Stimulated activated CD8-positive, alpha-beta memory T cell treated with anti-CD3 and anti-CD28 coated beads, Interleukin-2, amount 100 ng/mL, for 48 hours (primary cell): ENCODE measurements at regions not wholly inside any gene's neighbourhood (a gene's known extent, or its start where the extent isn't known, plus 50 kb on each side); places are given as distances from the start of the nearest gene placed in this dataset.

ENCODE experiments used
- DNase-seq, 2 donors: peaks; one replicate each; pipeline ENCODE4 v3.0.0-alpha.2; 2020; ENCODE audit warnings: low read depth in 2 of 2

GRCh38 chr5:96072138-96072790 is 110.6 kb upstream of the ELL2 start:
- no peak for DNase-seq

DNA sequence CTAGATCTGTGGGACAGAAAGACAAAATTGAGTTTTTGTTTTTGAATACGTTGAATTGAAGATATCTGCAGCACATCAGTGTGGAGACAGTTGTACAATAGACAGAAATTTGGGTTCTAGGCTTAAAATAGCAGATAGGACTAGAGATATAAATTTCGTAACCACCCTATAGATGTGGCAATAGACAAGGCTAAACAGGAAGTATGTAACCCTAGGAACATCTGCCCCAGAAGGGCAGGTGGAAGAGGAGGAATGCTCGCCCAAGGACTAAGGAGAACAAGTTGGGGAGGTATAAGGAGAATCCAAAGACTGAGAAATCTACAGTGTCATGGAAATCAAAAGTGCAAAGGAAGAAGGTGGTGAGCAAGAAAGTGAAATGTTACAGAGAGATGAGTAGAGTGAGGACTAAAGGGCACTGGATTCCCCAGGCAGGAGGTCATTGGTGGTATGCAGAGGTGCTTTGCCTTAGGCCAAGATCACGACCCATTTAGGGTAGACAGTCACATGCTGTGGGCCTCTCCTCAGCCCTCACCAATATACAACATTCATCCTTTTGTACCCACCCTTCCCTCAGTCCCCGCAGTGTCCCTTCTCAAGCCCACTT is 109.1 kb upstream of the ELL2 start:
- DNase-seq: no peak

GRCh38 chr5:96067894-96068614 is 106.4 kb upstream of the ELL2 start:
- no peak for DNase-seq

GRCh38 chr5:96067251-96067650 is 105.6 kb upstream of the ELL2 start:
- DNase-seq: no peak

DNA sequence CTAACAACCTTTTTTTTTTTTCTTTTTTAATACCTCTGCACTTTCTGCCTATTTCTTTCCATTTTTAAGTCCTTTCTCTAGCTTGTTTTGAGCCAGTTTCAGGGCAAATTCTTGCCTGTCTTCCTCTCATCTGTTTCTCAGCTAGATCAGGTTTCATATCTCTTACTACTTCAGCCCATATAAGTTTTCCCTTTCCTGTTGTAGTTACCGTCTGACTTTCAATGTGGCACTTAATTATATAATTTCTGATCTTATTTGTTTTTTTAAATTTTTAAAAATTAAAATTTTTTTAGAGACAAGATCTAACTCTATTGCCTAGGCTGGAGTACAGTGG is 104.7 kb upstream of the ELL2 start:
- no peak for DNase-seq

- DNase-seq: no peak
Measured at GRCh38 chr5:96065685-96066385, 104.2 kb upstream of the ELL2 start.

DNA sequence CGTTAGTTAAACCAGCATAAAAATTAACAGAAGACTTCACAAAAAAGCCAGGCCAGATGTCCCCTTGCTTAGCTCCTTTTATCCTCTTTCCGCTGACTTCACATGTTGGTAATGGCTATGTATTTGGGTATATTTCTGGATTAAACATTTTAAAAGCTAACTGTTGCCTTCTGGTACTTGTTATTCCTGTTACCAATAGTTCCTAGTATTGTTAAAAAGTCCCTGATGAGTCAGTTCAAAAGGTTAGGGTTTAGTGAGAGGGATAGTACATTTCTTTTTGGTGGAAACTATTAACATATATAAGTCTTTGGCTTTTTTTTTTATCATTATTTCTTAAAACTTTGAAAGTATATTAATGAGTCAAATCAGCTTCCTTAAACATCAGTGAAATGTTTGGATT is 103.2 kb upstream of the ELL2 start:
- DNase-seq: no peak

GRCh38 chr5:96062836-96063235 is 101.2 kb upstream of the ELL2 start:
- DNase-seq: no peak

DNA sequence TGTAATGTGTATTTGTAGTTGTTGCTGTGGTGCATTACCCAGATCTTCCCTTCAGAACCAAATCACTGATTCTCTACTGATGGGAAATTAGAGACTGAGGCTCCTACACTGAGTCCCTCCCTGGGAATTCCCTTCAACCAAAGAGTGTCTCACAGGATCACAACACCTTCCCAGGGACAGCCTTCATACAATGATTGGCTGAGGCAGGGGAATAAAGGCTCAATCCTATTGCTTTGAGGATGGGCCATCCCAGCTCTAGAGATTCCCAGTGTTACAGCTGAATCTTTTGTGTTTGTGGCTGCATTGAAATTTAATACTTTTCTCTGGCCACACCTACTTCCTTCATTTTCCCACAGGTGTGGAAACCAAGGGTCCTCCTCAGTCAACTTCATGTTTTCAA is 96.4 kb upstream of the ELL2 start:
- no peak for DNase-seq

- no peak for DNase-seq
Measured at GRCh38 chr5:96054311-96055030, 92.8 kb upstream of the ELL2 start.

- DNase-seq: no peak
Measured at GRCh38 chr5:96053063-96053735, 91.5 kb upstream of the ELL2 start.

- no peak for DNase-seq
Measured at GRCh38 chr5:96052374-96052773, 90.7 kb upstream of the ELL2 start.

DNA sequence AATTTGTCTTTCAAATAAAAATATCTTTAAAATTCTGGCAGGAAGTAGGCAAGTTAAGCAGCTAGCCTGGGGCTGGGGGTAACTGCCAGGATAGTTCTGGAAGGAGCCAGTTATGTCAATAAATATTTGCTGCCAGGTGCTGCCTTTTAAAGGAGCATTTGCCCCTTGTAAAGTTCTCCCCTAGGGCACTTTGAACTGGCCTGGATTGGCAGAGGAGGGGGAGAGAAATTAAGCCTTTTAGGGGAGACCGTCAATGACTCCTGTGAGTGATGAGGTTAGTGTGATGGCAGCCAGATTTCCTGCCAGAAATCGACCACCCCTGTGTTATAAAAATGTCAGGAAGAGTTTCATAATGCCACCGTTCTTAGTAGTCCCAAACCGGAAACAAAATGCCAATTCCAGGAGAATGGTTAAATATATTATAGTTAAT is 89.8 kb upstream of the ELL2 start:
- no peak for DNase-seq

DNA sequence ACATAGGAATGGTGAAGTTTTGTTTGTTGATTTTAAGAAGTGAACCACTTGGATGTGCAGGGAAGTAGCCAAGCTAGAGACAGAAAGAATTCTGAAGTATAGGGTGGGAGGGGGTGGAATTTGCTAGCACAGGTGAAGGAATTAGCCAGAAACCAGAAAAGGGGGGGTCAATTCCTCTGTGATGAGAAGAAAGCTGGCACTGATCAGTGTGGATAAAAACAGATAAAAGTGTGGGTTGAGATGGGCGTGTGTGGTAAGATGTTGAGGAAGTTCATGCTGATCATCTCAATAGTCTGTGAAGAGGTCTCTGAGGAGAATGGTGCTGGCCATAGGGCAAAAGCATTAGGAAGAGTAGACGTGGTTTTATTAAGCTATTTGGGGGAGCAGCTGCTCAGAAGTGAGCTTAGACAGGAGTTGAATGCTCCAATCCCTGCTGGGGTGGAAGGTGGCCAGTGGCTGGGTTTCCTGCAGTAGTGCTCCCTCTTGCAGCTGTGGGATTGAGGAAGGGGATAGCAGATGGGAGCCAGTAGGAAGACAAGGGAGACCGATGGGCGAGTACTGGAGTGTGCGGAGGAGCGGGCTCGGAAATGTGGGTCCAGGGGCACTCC is 88.7 kb upstream of the ELL2 start:
- DNase-seq: no peak

DNA sequence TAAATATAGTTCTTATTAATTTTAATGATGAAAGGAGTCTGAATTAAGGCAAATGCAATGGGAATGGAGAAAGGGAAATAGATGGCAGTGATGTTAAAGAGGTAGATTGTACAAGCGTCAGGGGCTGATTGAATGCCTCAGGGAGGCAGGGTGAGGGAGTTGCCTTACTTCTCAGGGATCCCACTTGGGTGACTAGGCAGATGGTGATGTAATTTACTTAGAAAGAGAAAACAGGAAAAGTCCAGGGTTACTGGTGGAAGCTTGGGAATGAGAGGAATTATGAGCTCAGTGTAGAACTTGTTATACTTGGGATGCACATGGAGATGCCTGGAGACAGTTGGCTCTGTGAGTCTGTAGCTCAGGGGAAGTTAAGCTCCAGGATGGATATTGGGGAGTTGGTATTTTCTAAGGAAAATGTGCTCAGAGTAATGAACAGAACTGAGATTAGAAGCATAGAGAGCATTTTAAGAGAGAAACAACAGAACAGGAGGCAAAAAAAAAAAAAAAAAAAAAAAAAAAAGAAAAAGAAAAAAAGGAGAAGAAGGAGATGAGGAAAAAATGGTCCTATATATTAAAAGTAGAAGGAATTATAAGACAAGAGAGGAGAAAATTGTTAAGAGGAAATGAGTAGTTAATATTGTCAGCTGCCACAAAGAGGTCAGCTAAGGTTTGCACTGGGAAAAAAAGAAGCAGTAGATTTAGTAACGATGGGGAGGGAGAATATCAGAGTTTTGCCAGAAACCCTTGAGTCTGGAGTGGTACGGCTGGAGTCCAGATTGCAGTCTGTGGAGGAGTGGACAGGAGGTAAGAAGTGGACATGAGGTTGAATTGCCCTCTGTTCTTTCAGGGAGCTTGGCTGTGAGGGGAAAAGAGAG is 88.0 kb upstream of the ELL2 start:
- no peak for DNase-seq

DNA sequence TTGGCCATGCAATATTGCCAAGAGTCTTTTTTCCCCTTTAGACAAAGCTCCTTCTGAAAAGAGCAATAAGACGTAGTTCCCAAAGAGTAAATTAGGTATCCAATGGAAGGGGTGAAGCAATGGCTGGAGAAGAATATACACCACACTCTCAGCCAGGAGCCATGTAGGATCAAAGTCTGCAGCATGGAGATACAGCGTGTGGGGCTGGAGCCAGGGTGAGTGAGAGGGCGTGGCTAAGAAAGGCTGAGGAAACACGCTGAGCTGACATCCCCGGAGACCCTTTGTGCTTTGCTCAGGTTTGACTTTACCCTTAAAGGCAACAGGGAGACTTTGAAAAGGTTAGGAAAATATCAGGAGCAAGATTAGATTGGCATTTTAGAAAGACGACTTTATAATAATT is 87.1 kb upstream of the ELL2 start:
- DNase-seq: no peak

GRCh38 chr5:96045888-96046287 is 84.2 kb upstream of the ELL2 start:
- no peak for DNase-seq

DNA sequence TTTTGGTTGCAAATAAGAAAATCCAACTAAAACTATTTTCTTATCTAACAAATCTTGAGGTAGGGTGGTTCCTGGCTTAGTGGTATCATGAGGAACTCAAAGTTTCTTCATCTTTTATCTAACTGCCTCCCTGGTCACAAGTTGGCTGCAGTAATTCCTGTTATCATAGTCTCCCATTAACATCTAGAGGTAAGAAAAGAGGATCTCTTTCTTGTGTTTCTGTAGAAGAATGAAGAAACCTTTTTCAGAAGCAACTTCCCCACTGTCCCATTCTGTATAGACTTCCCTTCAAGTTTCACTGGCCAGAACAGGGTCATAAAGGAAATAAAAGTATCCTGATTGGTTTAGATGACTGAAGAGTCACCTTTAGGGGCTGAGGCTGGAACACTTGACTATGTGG is 81.8 kb upstream of the ELL2 start:
- no peak for DNase-seq

DNA sequence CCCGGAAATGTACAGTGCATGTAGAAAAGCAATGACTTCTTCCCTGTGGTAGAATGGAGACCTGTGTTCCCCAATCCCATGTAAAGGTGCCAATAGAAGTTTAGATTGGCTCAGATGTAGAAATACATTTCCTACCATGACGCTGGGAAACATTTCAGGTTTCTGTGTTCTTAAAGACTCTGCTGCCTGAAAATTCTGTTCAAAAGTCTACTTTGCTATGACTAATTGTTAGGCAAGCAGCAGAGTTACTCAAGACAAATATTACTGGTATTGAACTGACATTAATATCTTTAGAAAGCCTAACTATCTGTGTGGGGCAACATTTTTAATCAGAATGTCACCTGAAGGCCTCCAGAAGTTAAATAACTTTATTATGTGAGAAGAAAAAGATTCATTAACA is 75.5 kb upstream of the ELL2 start:
- DNase-seq: no peak

DNA sequence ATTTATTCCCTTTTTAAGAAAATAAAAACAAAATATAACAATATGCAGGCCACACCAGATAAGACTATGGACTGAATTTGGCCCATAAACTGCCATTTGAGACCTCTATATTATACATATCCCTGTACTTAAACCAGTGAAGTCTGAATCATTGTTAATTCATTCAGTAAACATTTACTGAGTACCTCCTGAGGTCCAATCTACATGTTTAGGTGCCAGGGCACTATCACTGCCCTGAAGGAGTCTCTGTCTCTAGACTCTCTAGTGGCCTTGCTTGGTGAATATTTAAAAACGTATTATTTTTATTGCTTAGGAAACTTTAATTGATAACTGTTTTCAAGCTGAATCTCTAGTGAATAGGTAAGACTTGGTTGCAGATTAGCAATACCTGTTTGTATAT is 74.7 kb upstream of the ELL2 start:
- no peak for DNase-seq
